ENCODE measurements at regions not wholly inside any gene's neighbourhood (a gene's known extent, or its start where the extent isn't known, plus 50 kb on each side); places are given as distances from the start of the nearest gene placed in this dataset.

GRCh38 chr1:166271151-166271538, 104.3 kb upstream of the FAM78B start:
- Histone ChIP-seq H3K4me1 (ENCODE audit: control insufficient read depth, insufficient read depth, low read depth, low read length) (no peaks in the 10 kb centered on the region), H3K79me1 (replicated peaks; ENCODE audit: low read length, poor library complexity, severe bottlenecking) (no peaks in the 10 kb centered on the region), H3K14ac (ENCODE audit: low read length in 2 of 2) (no peak overlapping the region), H2AK5ac (ENCODE audit: low read length, severe bottlenecking) (no peak overlapping the region), H3K4ac (ENCODE audit: low read depth in 1 of 2, low read length in 2 of 2) (no peak overlapping the region), H3K18ac (ENCODE audit: low read depth in 1 of 2, low read length in 2 of 2) (no peak overlapping the region), H2BK12ac (ENCODE audit: low read length in 2 of 2) (no peak overlapping the region), H2BK15ac (ENCODE audit: low read depth, poor library complexity, severe bottlenecking) (no peak overlapping the region), H4K8ac (ENCODE audit: low read length) (no peak overlapping the region), H3K4me3 (ENCODE audit: insufficient read depth in 1 of 2, low read depth in 1 of 2, low read length in 2 of 2) (no peak overlapping the region), H3K4me2 (ENCODE audit: low read length, poor library complexity, severe bottlenecking) (no peak overlapping the region), H3K36me3 (ENCODE audit: control insufficient read depth in 1 of 2, insufficient read depth in 2 of 2, low read depth in 1 of 2, low read length in 2 of 2) (no peaks in the 10 kb centered on the region), H3K9ac (ENCODE audit: low read length) (no peak overlapping the region), H4K91ac (ENCODE audit: low read length) (no peak overlapping the region), H2BK120ac (ENCODE audit: low read depth, low read length) (no peak overlapping the region), H3K27me3 (ENCODE audit: control insufficient read depth in 1 of 2, insufficient read depth in 1 of 2, low read length in 2 of 2) (no peaks in the 10 kb centered on the region), H2BK5ac (ENCODE audit: low read depth, low read length, poor library complexity, severe bottlenecking) (no peak overlapping the region), H2AFZ (ENCODE audit: low read depth, low read length) (no peak overlapping the region), H3K9me3 (ENCODE audit: control insufficient read depth, low read length) (no peaks in the 10 kb centered on the region), H3K27ac (ENCODE audit: low read length, poor library complexity, severe bottlenecking) (no peak overlapping the region), H3K23ac (ENCODE audit: low read length in 2 of 2) (no peak overlapping the region)
- no peak for DNase-seq
- 17% methylated on average over 1 of the region's 1 CpG for WGBS

- Histone ChIP-seq H2BK15ac (ENCODE audit: low read depth, poor library complexity, severe bottlenecking) (no peak overlapping the region), H3K9me3 (ENCODE audit: control insufficient read depth, low read length) (peaks cover 2% of the 10 kb centered on the region), H4K91ac (ENCODE audit: low read length) (no peak overlapping the region), H3K4me2 (ENCODE audit: low read length, poor library complexity, severe bottlenecking) (no peak overlapping the region), H2AK5ac (ENCODE audit: low read length, severe bottlenecking) (no peak overlapping the region), H2BK5ac (ENCODE audit: low read depth, low read length, poor library complexity, severe bottlenecking) (no peak overlapping the region), H3K27ac (ENCODE audit: low read length, poor library complexity, severe bottlenecking) (no peak overlapping the region), H3K36me3 (ENCODE audit: control insufficient read depth in 1 of 2, insufficient read depth in 2 of 2, low read depth in 1 of 2, low read length in 2 of 2) (no peaks in the 10 kb centered on the region), H3K27me3 (ENCODE audit: control insufficient read depth in 1 of 2, insufficient read depth in 1 of 2, low read length in 2 of 2) (no peaks in the 10 kb centered on the region), H2BK120ac (ENCODE audit: low read depth, low read length) (no peak overlapping the region), H3K4ac (ENCODE audit: low read depth in 1 of 2, low read length in 2 of 2) (no peak overlapping the region), H3K79me1 (replicated peaks; ENCODE audit: low read length, poor library complexity, severe bottlenecking) (no peaks in the 10 kb centered on the region), H3K4me3 (ENCODE audit: insufficient read depth in 1 of 2, low read depth in 1 of 2, low read length in 2 of 2) (no peak overlapping the region), H3K9ac (ENCODE audit: low read length) (no peak overlapping the region), H3K23ac (ENCODE audit: low read length in 2 of 2) (no peak overlapping the region), H3K4me1 (ENCODE audit: control insufficient read depth, insufficient read depth, low read depth, low read length) (no peaks in the 10 kb centered on the region), H2AFZ (ENCODE audit: low read depth, low read length) (no peak overlapping the region), H3K14ac (ENCODE audit: low read length in 2 of 2) (no peak overlapping the region), H3K18ac (ENCODE audit: low read depth in 1 of 2, low read length in 2 of 2) (no peak overlapping the region), H4K8ac (ENCODE audit: low read length) (no peak overlapping the region), H2BK12ac (ENCODE audit: low read length in 2 of 2) (no peak overlapping the region)
- DNase-seq: no peak
- WGBS: 74% methylated on average over 1 of the region's 1 CpG
Measured at GRCh38 chr1:166272155-166272554, 105.4 kb upstream of the FAM78B start.

- H3K4me1 ChIP-seq (ENCODE audit: control insufficient read depth, insufficient read depth, low read depth, low read length): no peaks in the 10 kb centered on the region
- no peak overlapping the region for H3K18ac ChIP-seq (ENCODE audit: low read depth in 1 of 2, low read length in 2 of 2)
- H3K36me3 ChIP-seq (ENCODE audit: control insufficient read depth in 1 of 2, insufficient read depth in 2 of 2, low read depth in 1 of 2, low read length in 2 of 2): no peaks in the 10 kb centered on the region
- no peaks in the 10 kb centered on the region for H3K27me3 ChIP-seq (ENCODE audit: control insufficient read depth in 1 of 2, insufficient read depth in 1 of 2, low read length in 2 of 2)
- H2BK12ac ChIP-seq (ENCODE audit: low read length in 2 of 2): no peak overlapping the region
- no peak for DNase-seq
- no peak overlapping the region for H4K91ac ChIP-seq (ENCODE audit: low read length)
- H2BK15ac ChIP-seq (ENCODE audit: low read depth, poor library complexity, severe bottlenecking): no peak overlapping the region
- peaks cover 2% of the 10 kb centered on the region for H3K9me3 ChIP-seq (ENCODE audit: control insufficient read depth, low read length)
- H2AFZ ChIP-seq (ENCODE audit: low read depth, low read length): no peak overlapping the region
- H3K27ac ChIP-seq (ENCODE audit: low read length, poor library complexity, severe bottlenecking): no peak overlapping the region
- no peak overlapping the region for H3K4me2 ChIP-seq (ENCODE audit: low read length, poor library complexity, severe bottlenecking)
- no peak overlapping the region for H3K9ac ChIP-seq (ENCODE audit: low read length)
- no peak overlapping the region for H3K23ac ChIP-seq (ENCODE audit: low read length in 2 of 2)
- no peak overlapping the region for H2BK5ac ChIP-seq (ENCODE audit: low read depth, low read length, poor library complexity, severe bottlenecking)
- H3K4ac ChIP-seq (ENCODE audit: low read depth in 1 of 2, low read length in 2 of 2): no peak overlapping the region
- H2AK5ac ChIP-seq (ENCODE audit: low read length, severe bottlenecking): no peak overlapping the region
- H2BK120ac ChIP-seq (ENCODE audit: low read depth, low read length): no peak overlapping the region
- no peak overlapping the region for H3K4me3 ChIP-seq (ENCODE audit: insufficient read depth in 1 of 2, low read depth in 1 of 2, low read length in 2 of 2)
- H4K8ac ChIP-seq (ENCODE audit: low read length): no peak overlapping the region
- no peak overlapping the region for H3K14ac ChIP-seq (ENCODE audit: low read length in 2 of 2)
- no peaks in the 10 kb centered on the region for H3K79me1 ChIP-seq (replicated peaks; ENCODE audit: low read length, poor library complexity, severe bottlenecking)
Measured at GRCh38 chr1:166272851-166273250, 106.0 kb upstream of the FAM78B start.

- Histone ChIP-seq H2BK12ac (ENCODE audit: low read length in 2 of 2) (no peak overlapping the region), H3K27me3 (ENCODE audit: control insufficient read depth in 1 of 2, insufficient read depth in 1 of 2, low read length in 2 of 2) (no peaks in the 10 kb centered on the region), H2BK15ac (ENCODE audit: low read depth, poor library complexity, severe bottlenecking) (no peak overlapping the region), H3K18ac (ENCODE audit: low read depth in 1 of 2, low read length in 2 of 2) (no peak overlapping the region), H3K4me3 (ENCODE audit: insufficient read depth in 1 of 2, low read depth in 1 of 2, low read length in 2 of 2) (no peak overlapping the region), H3K14ac (ENCODE audit: low read length in 2 of 2) (no peak overlapping the region), H2AK5ac (ENCODE audit: low read length, severe bottlenecking) (no peak overlapping the region), H3K9ac (ENCODE audit: low read length) (no peak overlapping the region), H2BK5ac (ENCODE audit: low read depth, low read length, poor library complexity, severe bottlenecking) (no peak overlapping the region), H2AFZ (ENCODE audit: low read depth, low read length) (no peak overlapping the region), H4K8ac (ENCODE audit: low read length) (no peak overlapping the region), H3K23ac (ENCODE audit: low read length in 2 of 2) (no peak overlapping the region), H2BK120ac (ENCODE audit: low read depth, low read length) (no peak overlapping the region), H3K4me2 (ENCODE audit: low read length, poor library complexity, severe bottlenecking) (no peak overlapping the region), H4K91ac (ENCODE audit: low read length) (no peak overlapping the region), H3K4me1 (ENCODE audit: control insufficient read depth, insufficient read depth, low read depth, low read length) (no peaks in the 10 kb centered on the region), H3K79me1 (replicated peaks; ENCODE audit: low read length, poor library complexity, severe bottlenecking) (no peaks in the 10 kb centered on the region), H3K27ac (ENCODE audit: low read length, poor library complexity, severe bottlenecking) (no peak overlapping the region), H3K36me3 (ENCODE audit: control insufficient read depth in 1 of 2, insufficient read depth in 2 of 2, low read depth in 1 of 2, low read length in 2 of 2) (no peaks in the 10 kb centered on the region), H3K4ac (ENCODE audit: low read depth in 1 of 2, low read length in 2 of 2) (no peak overlapping the region), H3K9me3 (ENCODE audit: control insufficient read depth, low read length) (peaks cover 2% of the 10 kb centered on the region)
- WGBS: 44% methylated on average over 6 of the region's 6 CpGs
- DNase-seq: no peak
Measured at GRCh38 chr1:166273618-166274017, 106.8 kb upstream of the FAM78B start.

Data from mesenchymal stem cell (in vitro differentiated cells and primary cell).